ENCODE measurements at regions not wholly inside any gene's neighbourhood (a gene's known extent, or its start where the extent isn't known, plus 50 kb on each side); places are given as distances from the start of the nearest gene placed in this dataset.

DNA sequence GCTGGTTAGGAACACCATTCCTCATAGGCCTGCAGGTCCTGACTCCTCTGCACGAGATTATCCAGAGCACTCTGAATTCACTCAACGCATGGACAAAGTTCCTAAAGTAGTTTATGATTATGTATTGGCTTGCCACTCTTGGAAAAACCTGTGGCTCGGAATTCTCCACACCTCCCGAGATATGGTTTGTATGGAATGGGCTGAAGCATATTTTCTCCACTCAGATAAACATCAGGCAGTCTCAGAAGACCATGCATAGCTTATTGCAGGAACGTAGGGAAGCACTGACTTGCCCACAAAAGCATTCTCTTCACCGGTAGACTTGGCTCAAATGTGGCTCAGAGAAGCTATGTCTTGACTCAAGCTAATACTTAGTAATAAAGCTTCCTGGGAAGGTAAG lies 338.6 kb upstream of the NFE2L3 start:
- TF ChIP-seq, protein P1, sequence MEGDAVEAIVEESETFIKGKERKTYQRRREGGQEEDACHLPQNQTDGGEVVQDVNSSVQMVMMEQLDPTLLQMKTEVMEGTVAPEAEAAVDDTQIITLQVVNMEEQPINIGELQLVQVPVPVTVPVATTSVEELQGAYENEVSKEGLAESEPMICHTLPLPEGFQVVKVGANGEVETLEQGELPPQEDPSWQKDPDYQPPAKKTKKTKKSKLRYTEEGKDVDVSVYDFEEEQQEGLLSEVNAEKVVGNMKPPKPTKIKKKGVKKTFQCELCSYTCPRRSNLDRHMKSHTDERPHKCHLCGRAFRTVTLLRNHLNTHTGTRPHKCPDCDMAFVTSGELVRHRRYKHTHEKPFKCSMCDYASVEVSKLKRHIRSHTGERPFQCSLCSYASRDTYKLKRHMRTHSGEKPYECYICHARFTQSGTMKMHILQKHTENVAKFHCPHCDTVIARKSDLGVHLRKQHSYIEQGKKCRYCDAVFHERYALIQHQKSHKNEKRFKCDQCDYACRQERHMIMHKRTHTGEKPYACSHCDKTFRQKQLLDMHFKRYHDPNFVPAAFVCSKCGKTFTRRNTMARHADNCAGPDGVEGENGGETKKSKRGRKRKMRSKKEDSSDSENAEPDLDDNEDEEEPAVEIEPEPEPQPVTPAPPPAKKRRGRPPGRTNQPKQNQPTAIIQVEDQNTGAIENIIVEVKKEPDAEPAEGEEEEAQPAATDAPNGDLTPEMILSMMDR (IDR thresholded peaks at IDR 0.05; ENCODE audit: low read depth, low read length): no peak
- TF ChIP-seq EZH2phosphoT487 (IDR thresholded peaks at IDR 0.05; ENCODE audit: low read depth): no peak

All from OCI-LY3 (cell line).